Heart right ventricle (tissue), 16 donors: ENCODE measurements at regions not wholly inside any gene's neighbourhood (a gene's known extent, or its start where the extent isn't known, plus 50 kb on each side); places are given as distances from the start of the nearest gene placed in this dataset.

ENCODE experiments used
- ATAC-seq, 8 donors: fragments of 200-7000 bp; cut with Tn5 transposase; one replicate each; pipeline ENCODE4 v1.9.1; 2020; ENCODE audit warnings: mild to moderate bottlenecking in 8 of 8, moderate library complexity in 8 of 8, moderate number of reproducible peaks in 1 of 8
- DNase-seq, 2 donors: peaks; one replicate each; pipeline ENCODE4 v3.0.0-alpha.2; 2020
- H3K27ac ChIP-seq, 10 donors: fragments of 200-600 bp; sonication (generic) in 2 of 10; one replicate each; pipeline versions ENCODE4 v1.5.0 to v1.8.0; 2020 to 2022; ENCODE audit warnings: mild to moderate bottlenecking in 3 of 10
- H3K27me3 ChIP-seq, 7 donors: fragments of 200-600 bp; one replicate each; pipeline ENCODE4 v1.8.0; 2021 to 2022; ENCODE audit warnings: mild to moderate bottlenecking in 2 of 7
- H3K36me3 ChIP-seq, 9 donors: fragments of 200-600 bp; sonication (generic) in 1 of 9; one replicate each; pipeline versions ENCODE4 v1.5.0 to v1.8.0; 2020 to 2022; ENCODE audit warnings: mild to moderate bottlenecking in 2 of 9
- H3K4me1 ChIP-seq, 9 donors: fragments of 200-600 bp; sonication (generic) in 1 of 9; one replicate each; pipeline versions ENCODE4 v1.5.0 to v1.8.0; 2020 to 2022; ENCODE audit warnings: mild to moderate bottlenecking in 4 of 9
- H3K4me3 ChIP-seq, 10 donors: fragments of 200-600 bp; sonication (generic) in 2 of 10; one replicate each; pipeline versions ENCODE4 v1.5.0 to v1.8.0; 2020 to 2022; ENCODE audit warnings: mild to moderate bottlenecking in 7 of 10, moderate library complexity in 2 of 10
- H3K9me3 ChIP-seq, 11 donors: fragments of 200-600 bp in 10 of 11; sonication (generic) in 2 of 11; one replicate each; pipeline versions ENCODE4 v1.5.0 to v1.8.0; 2013 to 2022; ENCODE audit warnings: mild to moderate bottlenecking in 2 of 11, control low read depth in 1 of 11, moderate library complexity in 1 of 11
- CTCF ChIP-seq, 9 donors: fragments of 200-600 bp; sonication (generic) in 2 of 9; IDR thresholded peaks; one replicate each; pipeline versions ENCODE4 v1.5.0 to v1.8.0; 2021 to 2022; ENCODE audit warnings: antibody characterized with exemption in 9 of 9, mild to moderate bottlenecking in 5 of 9, moderate library complexity in 1 of 9
- WGBS, 2 donors: extraction: QIAGEN DNeasy Blood & Tissue Kit; methylation state at CpG; one replicate each; pipeline ENCODE4 v1.1.7; 2013; ENCODE audit warnings: inconsistent platforms in 1 of 2; 5-methylcytosine and 5-hydroxymethylcytosine counted together
- intact Hi-C, 10 donors: fragments of 100-400 bp; cut with DNase I; formaldehyde crosslinking; loops; one replicate each; pipeline versions ENCODE4 v1.11.1 to v1.14.2; 2022
- donor health status: Arrhythmogenic right ventricular cardiomyopathy.
- donor health status: ischemic (EF 13 %, LVEDD 7.1; RV severe dilation, severe dysfunction).
- donor health status: healthy with polysubstance abuse.
- donor health status: DM: no; HTN: yes; CAD: no.
- donor health status: DM: no; HTN: no; CAD: no.
- donor health status: ischemic (EF 25% LVEDD 6.9; RV normal size, moderate dysfunction).
- donor health status: ischemic (EF 25% LVEDD 5.7; RV mildly dilated, moderate dysfunction).
- donor health status: healthy.
- donor health status: DM: yes; HTN: yes; CAD: no.
- donor health status: Ischemic cardiomyopathy.
- donor health status: ischemic (EF 35%, LVEDD 5.7; RV mildly dilated, moderate dysfunction).
- donor health status: nonischemic (EF 11% LVEDD 7.7; RV severe dilation, severe dysfunction).
- donor health status: DM: yes; HTN: yes; CAD: no.
- donor health status: PGD.
- donor health status: ischemic (EF 29% LVEDD 5.4; RV normal size, mild dysfunction).
- donor health status: nonischemic (EF 23%, LVEDD 6.1; RV moderate dilation, normal function).

DNA sequence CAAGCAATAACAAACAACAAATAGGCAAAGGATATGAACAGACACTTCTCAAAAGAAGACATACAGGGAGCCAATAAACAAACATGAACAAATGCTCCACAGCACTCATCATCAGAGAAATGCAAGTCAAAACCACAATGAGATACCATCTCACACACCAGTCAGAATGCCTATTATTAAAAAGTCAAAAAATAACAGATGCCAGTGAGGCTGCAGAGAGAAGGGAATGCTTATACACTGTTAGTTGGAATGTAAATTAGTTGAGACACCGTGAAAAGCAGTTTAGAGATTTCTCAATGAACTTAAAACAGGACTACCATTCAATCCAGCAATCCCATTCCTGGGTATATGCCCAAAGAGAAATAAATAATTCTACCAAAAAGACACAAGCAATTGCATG, 129.8 kb upstream of the MAGEB2 start:
- H3K9me3 ChIP-seq: peaks cover 0 to 21% (median 0%) of the 10 kb centered on the region in 11 donors
- H3K4me1 ChIP-seq: no peaks in the 10 kb centered on the region
- no peak overlapping the region for H3K4me3 ChIP-seq
- 79 to 82% methylated on average over 1 of the region's 1 CpG for whole genome bisulfite sequencing, 2 donors
- DNase-seq (no peak), ATAC-seq (no peak)
- intact Hi-C loops: no loop called here
- no peak overlapping the region for H3K27ac ChIP-seq
- H3K36me3 ChIP-seq: no peaks in the 10 kb centered on the region
- TF ChIP-seq CTCF (IDR thresholded peaks at IDR 0.05): no peak
- H3K27me3 ChIP-seq: no peaks in the 10 kb centered on the region

DNA sequence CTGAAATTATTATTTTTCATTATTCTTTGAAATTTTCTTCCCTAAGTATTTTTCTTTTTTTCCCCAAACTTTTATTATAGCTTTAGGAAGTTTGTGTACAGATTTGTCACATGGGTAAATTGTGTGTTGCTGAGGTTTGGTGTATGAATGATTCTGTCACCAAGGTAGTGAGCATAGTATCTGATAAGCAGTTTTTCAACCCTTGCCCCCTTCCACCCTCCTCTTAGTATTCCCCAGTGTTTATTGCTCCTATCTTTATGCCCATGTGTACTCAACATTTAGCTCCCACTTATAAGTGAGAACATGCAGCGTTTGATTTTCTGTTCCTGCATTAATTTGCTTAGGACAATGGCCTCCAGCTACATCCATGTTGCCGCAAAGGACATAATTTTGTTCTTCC, 103.9 kb upstream of the MAGEB2 start:
- no peak for ATAC-seq
- intact Hi-C loops: no loop called here

GRCh38 chrX:30141966-30142365, 73.4 kb upstream of the MAGEB2 start:
- WGBS, 2 donors: 22 to 39% methylated on average over 4 of the region's 4 CpGs
- intact Hi-C loops: loop anchor here in 3 of 10 donors (5.0 to 10.0 kb wide), 2 partner anchors 360 to 363 kb away; no protein-coding TSS in a partner anchor
- ATAC-seq (no peak), DNase-seq (peak in 1 of 2 donors; percentile 3)
- Histone ChIP-seq H3K4me1 (no peaks in the 10 kb centered on the region), H3K27ac (no peak overlapping the region), H3K36me3 (no peaks in the 10 kb centered on the region), H3K4me3 (no peak overlapping the region), H3K9me3 (no peaks in the 10 kb centered on the region), H3K27me3 (peaks cover 0 to 7% (median 0%) of the 10 kb centered on the region in 7 donors)
- peak in 5 of 9 donors; percentile 13 to 29 (median 27) for TF ChIP-seq CTCF (IDR thresholded peaks at IDR 0.05)

More for the DNA sequence above, 103.9 kb upstream of the MAGEB2 start:
- Histone ChIP-seq H3K4me3 (no peak overlapping the region), H3K27me3 (no peaks in the 10 kb centered on the region), H3K4me1 (no peaks in the 10 kb centered on the region), H3K27ac (no peak overlapping the region), H3K36me3 (no peaks in the 10 kb centered on the region), H3K9me3 (no peaks in the 10 kb centered on the region)
- DNase-seq: no peak
- WGBS, 2 donors: 50 to 97% methylated on average over 2 of the region's 2 CpGs
- no peak for TF ChIP-seq CTCF (IDR thresholded peaks at IDR 0.05)

DNA sequence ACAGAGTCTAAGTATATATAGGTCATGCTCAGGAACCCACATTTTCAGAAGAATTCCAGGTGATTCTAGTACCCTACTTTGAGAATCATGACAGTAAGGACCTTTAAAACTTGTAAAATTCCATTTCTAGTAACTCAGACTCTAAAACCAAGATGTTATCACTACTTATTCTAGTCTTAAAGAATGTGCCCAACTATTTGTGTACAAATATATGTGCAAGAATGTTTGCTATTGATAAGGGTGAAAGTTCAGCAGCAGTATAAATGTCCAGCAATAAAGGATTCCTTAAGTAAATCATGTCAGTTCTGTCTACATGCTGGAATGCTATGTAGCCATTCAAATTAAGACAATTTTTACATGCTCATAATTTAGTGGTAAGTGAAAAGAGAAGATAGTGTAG, 71.1 kb upstream of the MAGEB2 start:
- TF ChIP-seq CTCF (IDR thresholded peaks at IDR 0.05): no peak
- no peak for DNase-seq
- Histone ChIP-seq H3K36me3 (no peaks in the 10 kb centered on the region), H3K4me3 (no peak overlapping the region), H3K4me1 (no peaks in the 10 kb centered on the region), H3K27ac (no peak overlapping the region), H3K9me3 (no peaks in the 10 kb centered on the region), H3K27me3 (no peaks in the 10 kb centered on the region)
- ATAC-seq: no peak
- intact Hi-C loops: loop anchor here in 3 of 10 donors (5.0 to 10.0 kb wide), 2 partner anchors 358 to 361 kb away; no protein-coding TSS in a partner anchor
